Lung microvascular endothelial cell (primary cell): ENCODE measurements at regions not wholly inside any gene's neighbourhood (a gene's known extent, or its start where the extent isn't known, plus 50 kb on each side); places are given as distances from the start of the nearest gene placed in this dataset.
"Not testable (repeated sequence)": the region's sequence is repeated elsewhere in the genome, so short reads cannot be mapped to it uniquely, and the experiment has no call there.

Experiments
- DNase-seq, 2 donors: peaks; one replicate each; pipeline versions ENCODE4 v3.0.0 to v3.0.0-alpha.2; 2010; ENCODE audit warnings: low read depth in 2 of 2

DNA sequence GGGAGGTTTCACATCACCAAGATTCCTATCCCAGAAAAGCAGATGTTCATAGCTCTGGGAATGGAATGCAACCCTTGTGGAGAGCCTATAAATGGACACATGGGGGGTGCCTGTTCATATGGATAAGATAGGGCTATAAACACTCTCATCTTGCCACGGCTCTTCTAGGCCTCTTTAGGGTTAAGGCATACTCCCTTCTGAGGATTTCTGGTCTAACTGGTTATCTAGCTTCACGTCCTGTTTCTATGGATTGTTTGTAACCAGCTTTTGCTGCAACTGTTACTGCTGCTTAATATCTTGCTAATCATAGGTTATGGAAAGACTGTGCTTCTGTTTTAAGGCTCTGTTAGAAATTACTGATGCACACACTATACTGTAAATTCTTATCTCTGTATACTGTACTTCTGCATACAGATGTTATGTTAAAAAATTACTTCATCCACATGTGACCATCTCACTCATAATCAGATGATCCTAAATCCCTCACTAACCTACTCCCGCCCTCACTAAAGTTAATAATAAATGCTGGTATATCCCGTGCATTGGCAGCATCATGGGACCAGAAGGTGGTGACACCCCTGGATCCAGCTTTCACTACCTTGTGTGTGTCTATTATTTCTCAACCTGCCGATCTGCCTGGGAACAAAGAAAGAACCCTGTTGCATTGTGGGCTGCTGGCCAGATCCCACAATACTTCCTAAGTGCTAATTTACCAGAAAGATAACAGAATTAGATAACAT lies 68.7 kb downstream of the PRKAB2 start:
- not testable (repeated sequence) for DNase-seq

DNA sequence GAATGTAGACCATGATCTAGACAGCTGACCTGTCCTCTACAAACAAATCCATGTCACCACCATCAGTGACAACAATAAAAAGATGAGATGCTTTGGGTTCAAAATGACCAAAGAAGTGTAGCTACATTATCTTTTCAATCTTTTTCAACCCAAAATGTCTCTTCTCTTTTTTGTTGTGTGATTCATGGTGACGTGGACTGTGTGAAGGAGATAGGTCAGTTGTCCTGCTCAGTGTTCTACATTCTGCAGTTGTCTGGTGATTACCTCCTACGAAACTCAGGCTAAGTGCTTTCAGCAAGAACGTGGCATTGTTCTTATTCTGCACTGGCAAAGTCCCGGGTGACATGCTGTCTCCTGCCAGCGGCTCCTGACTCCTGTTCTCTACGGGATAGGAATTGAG lies 73.1 kb downstream of the PRKAB2 start:
- DNase-seq, result no peak

DNA sequence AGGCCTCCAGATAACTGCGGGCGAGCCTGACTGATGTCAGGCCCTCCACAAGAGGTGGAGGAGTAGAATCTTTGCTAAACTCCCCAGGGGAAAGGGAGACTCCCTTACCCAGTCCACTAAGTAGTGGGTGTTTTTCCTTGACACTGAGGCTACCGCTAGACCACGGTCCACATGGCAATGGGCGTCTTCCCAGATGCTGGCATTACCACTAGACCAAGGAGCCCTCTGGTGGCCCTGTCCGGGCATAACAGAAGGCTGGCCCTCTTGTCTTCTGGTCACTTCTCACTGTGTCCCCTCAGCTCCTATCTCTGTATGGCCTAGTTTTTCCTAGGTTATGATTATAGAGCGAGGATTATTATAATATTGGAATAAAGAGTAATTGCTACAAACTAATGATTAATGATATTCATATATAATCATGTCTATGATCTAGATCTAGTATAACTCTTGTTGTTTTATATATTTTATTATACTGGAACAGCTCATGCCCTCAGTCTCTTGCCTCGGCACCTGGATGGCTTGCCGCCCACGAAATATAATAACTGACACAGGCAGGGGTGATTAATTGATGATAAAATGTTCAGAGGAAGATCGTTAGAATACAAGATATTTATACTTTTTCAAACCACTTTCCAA lies 73.8 kb downstream of the PRKAB2 start:
- DNase-seq, result peak; percentile 27 to 43

DNA sequence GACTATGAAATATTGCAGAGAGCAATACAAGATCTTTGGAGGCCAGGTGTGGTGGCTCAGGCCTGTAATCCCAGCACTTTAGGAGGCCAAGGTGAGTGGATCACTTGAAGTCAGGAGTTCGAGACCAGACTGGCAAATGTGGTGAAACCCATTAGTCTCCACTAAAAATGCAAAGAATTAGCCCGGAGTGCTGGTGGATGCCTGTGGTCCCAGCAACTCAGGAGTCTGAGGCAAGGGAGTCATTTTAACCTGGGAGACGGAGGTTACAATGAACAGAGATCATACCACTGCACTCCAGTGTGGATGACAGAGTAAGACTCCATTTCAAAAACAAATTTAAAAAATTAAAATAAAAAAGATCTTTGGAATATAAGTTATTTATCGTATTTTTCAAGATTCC lies 76.6 kb downstream of the PRKAB2 start:
- no peak for DNase-seq

DNA sequence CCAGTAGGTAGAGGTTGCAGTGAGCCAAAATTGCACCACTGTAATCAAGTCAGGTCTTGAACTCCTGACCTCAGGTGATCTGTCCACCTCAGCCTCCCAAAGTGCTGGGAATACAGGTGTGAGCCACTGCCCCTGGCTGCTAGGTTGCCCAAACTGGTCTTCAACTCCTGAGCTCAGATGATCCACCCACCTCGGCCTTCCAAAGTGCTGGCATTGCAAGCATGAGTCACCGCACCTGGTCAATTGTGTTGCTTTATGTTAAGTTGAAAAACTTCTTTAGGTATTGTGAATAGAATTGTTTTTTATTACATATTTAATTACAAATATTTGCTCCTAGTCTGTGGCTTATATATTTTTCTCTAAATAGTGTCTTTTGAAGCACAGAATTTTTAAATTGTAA lies 80.5 kb downstream of the PRKAB2 start:
- DNase-seq, result no peak

DNA sequence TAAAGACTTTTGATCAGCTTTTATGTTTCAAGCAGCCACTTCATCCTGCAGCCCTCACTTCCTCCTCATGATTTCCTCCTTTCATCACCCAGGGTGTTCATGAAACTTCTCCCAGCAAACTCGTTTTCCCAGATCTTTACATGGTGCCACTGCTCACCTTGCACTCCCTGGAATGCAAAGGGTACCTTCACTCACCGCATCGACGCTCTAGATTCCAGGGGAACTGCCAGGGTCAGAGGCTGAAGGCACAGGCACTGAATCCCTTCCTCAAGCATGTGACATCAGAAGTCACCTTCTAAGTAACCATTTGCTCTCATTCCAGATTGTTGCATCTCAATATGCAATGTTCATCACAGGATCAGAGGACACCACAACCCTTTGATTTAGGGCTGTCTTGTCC lies 82.8 kb downstream of the PRKAB2 start:
- no peak for DNase-seq

DNA sequence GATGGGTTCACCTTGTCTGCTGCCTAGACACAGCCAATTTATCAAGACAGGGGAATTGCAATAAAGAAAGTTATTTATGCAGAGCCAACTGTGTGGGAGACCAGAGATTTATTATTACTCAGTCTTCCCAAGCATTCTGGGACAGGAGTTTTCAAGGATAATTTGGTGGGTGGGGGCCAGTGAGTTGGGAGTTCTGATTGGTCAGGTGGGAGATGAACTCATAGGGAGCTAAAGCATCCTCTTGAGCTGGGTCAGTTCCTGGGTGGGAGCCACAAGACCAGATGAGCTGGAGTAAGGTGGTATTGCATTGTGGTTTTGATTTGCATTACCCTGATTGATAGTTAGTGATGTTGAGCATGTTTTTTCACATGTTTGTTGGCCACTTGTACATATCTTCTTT lies 86.1 kb downstream of the PRKAB2 start:
- no peak for DNase-seq

DNA sequence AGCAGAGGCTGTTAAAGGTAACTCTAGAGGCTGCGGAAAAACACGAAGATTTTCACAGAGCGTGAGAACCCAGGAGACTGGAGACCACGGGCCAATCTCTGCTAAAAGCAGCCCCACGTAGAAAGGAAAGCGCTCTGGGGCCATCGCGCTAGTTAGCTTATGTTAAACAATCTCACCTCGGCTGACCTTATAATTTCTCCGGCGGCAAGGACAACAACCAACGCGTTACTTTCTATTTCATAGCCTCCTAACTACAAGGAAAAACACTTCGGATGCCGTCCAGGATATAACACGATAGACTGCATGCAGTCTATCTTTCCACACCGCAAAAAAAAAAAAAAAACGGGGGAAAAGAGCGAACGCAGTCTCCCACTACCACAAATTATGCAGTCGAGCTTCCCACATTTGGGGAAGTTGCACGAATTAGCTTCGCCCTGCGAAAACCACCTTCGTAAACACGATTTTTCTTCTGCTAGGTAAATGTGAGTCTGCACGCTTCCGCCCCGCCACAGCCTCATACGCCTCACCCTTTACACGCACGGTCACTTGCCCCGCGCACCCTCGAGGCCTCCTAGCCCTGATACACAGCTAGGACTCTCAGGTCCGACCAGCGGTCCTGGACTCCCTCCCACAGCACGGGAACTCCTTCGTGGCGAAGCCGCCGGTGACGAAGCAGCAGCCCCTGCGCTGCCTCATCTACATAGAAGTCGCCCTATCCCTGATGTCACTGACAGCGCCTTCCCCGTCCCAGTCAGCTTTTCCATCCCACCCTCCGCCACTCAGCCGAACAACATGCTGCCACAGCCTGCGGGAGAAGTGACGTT lies 87.8 kb downstream of the PRKAB2 start:
- peak; percentile 81 to 88 for DNase-seq

DNA sequence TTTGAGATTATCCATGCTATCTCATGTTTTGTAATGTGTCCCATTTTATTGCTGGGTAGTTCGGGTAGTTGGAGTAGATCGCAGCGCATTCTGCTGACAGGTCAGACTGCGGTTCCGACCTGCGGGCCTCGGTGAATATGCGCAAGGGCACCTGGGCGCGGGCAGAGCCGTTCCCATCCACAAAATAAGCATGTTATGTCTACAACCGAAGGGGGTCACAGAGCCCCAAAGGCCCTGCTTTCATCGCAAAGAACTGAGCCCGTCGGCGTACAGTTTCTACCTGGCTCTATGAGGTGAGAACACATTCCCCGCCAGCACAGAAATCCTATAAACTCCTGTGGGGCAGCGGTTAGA lies 88.4 kb downstream of the PRKAB2 start:
- no peak for DNase-seq

DNA sequence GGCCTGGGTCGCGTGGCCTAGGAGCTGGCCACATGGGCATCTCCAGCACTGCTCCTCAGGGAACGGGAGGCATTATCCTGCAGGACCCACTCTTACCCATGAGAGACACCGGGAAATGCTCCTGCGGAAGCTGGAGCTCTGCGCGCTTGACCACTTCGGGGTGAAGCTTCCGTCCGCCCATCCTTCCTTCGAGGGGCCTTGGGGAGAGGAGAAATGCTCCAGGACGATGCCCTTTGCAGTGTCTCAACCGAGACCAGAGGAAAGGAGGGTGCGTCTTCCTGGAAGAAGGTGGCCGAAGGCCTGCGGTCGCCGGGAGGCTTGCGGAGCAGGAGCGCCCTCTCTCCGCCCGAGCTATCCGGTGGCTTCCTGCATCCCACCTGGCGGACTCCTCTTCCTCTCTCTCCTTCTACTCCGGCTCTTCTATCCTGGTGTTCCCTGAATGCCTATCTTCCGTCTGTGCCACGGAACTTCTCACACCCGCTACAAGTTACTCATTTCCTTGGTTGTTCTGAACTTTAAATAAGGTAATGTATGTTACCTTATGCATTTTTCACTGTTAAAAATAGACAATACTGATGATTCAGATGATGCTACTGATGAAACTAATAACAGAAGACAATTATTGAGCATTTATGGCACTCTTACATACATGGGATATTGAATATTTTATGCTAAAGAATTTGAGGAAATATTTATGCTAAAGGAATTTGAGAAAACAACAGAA lies 91.4 kb downstream of the PRKAB2 start:
- DNase-seq, result no peak

DNA sequence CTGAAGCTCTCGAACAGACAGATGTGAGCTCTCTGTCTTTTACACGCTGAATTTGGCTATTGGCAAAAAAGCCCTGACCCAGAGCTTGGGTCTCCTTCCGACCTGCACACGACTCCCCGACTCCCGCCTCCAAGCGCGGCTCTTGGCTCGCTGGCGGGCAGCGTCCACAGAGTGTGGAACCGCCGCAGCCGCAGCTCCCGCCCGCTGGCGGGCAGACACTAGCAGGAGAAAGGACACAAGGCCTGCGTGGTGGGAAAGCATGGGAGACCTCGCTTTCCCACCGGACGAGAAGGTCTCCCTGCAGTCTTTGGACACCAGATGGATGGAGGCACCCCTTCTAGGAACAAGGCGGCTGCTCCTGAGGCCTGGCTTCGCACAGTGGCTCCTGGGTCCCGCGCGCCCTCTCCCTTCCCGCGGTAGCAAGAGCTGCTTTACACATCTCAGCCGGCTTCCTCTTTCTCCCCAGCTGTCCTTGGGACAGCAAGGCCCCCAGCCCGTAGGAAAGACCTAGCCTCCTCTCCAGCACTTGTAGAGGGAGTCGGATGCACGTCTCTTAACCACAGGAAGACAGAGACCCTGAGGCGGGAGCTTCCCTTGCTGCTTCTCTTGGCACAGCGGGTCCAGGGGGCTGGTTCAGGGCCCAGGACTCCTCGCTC lies 92.1 kb downstream of the PRKAB2 start:
- no peak for DNase-seq

DNA sequence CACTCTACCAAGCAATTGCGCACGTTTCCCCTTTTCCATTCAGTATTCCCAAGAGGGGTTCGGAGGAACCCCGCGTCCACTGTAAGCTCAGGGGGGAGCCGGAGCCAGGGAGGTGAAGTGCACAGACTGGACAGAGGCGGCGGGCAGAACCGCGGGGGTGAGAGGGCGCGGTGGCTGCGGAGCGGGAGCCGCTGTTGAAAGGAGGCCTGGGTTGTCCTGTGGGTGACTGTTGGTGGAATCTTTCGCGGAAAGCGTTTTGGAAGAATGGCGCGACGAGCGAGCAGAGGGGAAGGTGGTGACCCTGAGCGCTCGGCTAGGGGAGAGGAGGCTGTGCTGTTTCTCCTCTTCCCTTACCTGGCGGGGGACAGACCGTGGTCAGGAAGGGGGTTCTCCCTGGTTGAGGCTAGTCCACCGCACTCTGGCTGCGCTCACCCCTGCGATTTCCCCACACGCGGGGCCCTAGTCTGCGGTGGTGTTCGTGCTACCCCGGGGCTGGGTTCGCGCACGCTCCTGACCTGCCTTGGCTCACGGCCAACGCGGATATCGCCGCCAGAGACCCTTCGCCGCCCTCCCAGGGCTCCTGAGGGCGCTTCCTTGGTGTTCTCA lies 92.8 kb downstream of the PRKAB2 start:
- no peak for DNase-seq

DNA sequence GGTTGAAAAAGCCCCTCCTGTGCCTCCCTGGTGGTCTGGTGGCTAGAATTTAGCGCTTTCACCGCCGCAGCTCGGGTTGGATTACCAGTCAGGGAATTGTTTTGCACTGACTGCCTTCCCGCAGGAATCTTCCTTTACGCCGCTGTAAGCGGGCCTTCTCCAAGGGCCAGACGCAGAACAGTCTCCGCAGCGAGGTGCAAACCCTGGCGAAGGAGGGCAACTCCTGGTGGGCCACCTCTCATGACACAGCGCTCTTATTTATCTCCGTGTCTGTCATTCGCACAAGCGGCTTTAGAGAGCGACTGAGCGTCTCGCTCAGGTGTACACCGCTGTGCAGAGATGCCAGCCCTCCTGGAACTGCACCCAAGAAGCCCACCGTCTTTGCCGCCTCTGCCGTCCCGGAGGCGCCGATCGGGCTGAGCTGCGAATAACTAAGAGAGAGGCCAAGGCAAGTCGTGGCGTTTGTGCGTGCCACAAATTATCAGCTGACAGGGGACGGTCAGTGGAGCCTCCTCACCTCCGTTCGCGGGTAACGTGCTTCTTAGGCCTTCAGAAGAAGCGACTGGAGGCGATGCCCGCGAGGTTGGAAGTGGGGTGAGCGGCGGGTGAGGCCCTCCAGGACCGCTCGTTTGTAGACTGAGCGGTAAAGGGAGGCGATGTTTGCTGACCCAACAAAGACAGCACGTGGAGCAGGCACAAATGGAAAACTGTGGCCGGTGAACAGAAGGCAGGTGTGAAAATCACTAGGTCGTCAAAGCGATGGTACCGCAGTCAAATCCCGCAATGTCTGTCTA lies 93.5 kb downstream of the PRKAB2 start:
- DNase-seq, result no peak

DNA sequence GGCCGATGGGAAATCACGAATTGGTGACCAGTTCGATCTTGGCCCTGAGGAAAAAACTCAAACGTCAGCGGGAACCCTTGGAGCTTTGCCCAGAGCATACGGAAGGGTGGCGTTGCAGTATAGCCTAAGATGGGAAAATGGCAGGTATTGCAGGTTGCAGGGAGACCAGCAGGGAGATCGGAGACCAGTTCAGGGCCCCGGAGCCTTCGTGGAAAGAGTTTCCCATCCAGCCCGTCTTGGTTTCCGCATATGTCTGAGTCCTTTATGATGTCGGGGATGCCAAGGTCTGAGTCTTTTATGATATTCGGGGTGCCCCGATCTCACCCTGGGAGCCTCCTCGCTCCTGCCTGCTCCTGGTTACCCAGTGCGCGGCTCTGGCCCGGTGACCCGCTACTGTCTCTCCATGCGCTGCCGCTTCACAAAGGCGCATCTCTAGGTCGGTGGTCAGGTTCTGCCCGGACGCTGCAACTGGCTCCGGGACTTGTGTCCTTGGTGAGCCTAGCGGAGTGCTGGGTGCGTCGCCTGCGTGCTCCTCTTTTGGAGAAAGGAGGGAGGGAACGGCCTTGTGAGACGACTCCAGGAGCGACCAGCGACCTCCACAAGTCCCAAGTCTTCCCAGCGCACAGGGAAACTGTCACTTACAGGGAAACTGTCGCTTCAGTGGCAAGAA lies 94.2 kb downstream of the PRKAB2 start:
- no peak for DNase-seq

DNA sequence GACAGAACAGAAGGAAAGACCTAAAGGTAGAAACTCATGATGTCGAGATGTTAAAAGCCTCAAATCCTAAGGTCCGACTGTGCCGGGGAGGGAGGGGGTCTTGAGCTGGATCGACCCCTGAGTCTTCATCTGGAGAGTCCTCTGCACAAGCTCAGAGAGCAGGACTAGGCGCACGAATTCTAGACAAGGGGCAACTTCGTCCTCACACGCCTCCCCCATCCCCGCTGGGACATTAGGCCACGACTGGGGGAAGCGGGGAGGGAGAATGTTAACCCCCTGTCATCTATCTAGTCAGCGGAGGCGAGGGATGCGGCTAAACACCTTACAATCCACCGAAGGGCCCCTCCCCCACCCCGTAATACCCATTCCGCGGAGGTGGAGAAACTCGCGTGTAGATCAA lies 94.7 kb downstream of the PRKAB2 start:
- no peak for DNase-seq

DNA sequence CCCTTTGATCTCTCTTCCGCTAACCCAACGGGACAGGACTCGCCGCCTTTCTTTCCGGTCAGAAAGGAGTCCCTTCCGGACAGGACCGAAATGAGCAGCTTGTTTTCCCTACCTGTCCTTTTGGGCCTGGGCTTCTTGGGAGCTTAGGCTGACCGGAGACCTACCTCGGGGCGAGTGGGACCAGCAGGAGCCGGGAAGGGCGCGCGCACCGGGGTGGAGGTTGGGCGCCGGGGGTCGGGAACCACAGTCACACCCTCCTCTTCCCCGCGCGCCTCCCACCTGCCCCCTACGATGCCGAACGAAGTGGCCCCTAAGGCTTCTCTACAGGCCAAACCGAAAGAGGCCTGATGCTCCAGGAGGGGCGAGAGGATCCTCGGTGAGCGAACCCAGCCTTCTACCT lies 95.2 kb downstream of the PRKAB2 start:
- no peak for DNase-seq

DNA sequence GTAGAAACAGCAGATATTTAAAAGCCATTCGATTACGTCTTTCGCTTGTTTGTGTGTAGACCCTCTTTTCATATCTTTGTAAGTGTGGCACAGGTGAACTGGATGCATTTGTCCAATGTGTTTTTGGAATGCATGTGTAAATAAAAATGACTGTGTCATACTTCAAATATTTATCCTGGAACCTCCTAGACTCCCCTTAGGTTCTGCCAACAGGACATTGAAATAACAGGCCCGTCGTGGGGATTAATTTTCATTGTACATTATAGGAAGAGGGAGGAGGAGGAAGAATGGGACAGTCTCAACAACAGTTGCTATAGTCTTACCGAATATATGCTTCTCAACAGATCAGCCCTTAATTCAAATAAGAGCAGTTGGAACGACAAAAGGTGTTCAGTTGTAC lies 95.8 kb downstream of the PRKAB2 start:
- no peak for DNase-seq

DNA sequence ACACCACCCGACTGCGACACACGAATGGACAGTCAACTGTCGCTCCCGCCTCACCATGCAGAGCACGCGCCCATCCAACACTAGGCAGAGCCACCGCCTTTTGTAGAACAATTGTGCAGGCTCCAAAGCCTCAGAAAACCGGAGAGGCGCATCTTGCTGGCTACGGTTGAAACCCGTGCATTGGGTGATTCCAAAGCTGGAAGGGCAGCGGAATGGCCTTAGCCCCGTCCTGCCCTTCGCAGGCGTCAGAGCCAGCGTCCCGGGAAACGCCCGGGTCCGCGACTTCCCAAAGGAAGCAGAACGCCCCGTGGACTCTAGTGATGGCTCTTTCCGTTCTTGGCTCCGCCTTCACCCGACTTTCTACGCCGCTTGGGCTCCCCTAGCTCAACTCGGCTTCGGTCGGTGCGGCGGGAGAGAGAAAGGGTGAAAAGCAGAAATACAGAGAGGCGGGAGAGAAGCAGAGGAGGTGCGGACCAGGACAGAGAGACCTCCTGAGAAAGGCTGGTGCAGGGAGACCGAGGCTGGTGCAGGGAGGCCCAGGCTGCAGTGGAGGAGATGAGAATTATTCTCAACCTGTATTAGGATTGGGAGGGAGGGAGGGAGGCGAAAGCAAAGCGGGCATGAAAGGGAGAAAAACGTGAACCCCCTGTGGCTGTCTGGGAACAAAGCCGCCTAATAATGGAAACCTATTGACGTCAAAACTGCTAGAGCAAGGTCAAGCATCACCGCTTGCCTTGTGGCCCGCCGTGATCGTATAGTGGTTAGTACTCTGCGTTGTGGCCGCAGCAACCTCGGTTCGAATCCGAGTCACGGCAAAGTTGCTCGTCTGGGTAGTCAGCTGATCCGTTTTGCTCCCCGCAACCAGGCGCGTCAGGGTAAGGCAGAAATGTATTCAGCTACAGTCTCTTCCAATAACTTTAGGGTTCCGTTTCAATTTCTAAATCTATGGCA lies 99.5 kb downstream of the PRKAB2 start:
- DNase-seq, result no peak

DNA sequence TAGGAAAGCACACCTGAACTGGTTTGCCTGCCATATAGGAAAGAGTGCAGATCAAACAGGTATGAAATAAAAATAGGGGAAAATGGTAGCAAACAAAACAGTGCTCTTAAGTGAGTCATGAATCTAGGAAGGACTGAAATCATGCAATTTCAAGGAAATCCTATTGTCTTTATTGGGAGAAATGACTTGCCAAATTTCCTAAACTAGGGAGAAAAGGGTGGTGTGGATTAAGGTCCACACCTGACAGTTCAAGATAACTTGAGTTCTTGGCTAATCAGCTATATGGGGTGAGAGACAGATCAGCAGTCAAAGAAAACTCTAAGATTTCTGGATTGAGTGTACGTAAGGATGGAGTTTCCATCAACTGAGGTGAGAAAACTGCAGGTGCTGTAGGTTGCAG lies 101.1 kb downstream of the PRKAB2 start:
- no peak for DNase-seq
